ENCODE measurements at regions not wholly inside any gene's neighbourhood (a gene's known extent, or its start where the extent isn't known, plus 50 kb on each side); places are given as distances from the start of the nearest gene placed in this dataset.

DNA sequence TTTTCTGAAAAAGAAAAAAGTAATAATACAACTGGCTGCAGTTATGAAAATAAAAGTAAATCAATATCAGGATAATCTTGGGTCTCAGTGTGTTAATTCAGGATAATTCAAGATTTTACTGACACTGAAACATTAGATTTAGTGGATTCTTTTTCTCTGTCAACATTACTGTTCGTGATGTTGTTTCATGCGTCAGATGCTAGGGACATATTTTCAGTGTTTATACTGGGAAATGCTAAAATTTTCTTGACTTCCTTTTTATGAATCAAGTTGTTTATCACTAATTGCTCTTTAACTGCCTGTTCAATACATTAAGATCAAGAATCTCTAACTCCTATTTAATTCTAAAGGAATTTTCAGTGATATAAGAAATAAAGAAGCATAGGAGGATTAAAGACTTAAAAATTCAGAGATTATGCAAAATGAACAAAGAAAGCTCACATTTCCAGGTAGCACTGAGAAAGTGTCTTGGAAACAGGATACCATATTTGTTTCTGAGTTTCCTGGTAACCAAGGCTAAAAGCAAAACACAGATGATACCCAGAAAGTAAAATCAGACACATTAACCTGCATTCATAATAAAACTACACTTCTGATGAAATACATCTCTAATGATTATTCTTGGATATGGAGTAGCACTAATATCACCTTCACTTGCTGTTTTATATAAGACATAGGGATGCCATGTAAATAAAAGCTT is 174.0 kb downstream of the ARL4C start:
- no peak for DNase-seq
- Mint-ChIP-seq H3K27me3 (ENCODE audit: low read depth, poor library complexity) (no peaks in the 10 kb centered on the region), H3K27ac (no peak overlapping the region)

GRCh38 chr2:234320066-234320465 is 176.8 kb downstream of the ARL4C start:
- no peaks in the 10 kb centered on the region for H3K27me3 Mint-ChIP-seq (ENCODE audit: low read depth, poor library complexity)
- peaks cover 5% of the 10 kb centered on the region for H3K36me3 Mint-ChIP-seq (ENCODE audit: low read depth)
- TF ChIP-seq CTCF (IDR thresholded peaks at IDR 0.05), result no peak
- no peak overlapping the region for H3K27ac Mint-ChIP-seq
- DNase-seq, result no peak
- no peak overlapping the region for H3K4me3 Mint-ChIP-seq
- peaks cover 9% of the 10 kb centered on the region for H3K4me1 Mint-ChIP-seq
- peaks cover 7% of the 10 kb centered on the region for H3K9me3 Mint-ChIP-seq

More for the DNA sequence above, 174.0 kb downstream of the ARL4C start:
- TF ChIP-seq CTCF (IDR thresholded peaks at IDR 0.05), result no peak
- Mint-ChIP-seq H3K4me3 (no peak overlapping the region), H3K4me1 (peaks cover 5% of the 10 kb centered on the region), H3K9me3 (peaks cover 7% of the 10 kb centered on the region), H3K36me3 (ENCODE audit: low read depth) (peaks cover 5% of the 10 kb centered on the region)

DNA sequence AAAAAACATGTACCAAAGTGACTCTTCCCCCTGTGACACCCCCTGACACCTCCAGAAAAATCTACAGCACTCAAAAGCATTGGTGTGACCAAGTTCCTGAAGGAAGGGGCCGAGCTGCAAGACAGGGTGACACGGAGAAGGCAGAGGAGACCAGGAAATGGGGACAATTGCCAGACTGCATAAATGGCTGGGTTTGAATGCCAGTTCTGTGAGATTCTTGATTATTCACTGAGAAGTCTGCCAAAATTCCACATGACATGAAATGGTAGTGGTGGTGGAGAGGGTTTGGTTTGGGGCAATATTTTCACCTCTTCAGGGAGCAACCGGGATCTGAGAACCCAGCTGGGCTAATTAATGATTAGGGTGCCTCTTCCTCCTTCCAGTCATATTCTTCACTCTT is 178.5 kb downstream of the ARL4C start:
- Mint-ChIP-seq H3K36me3 (ENCODE audit: low read depth) (peaks cover 5% of the 10 kb centered on the region), H3K4me1 (peaks cover 9% of the 10 kb centered on the region), H3K27me3 (ENCODE audit: low read depth, poor library complexity) (no peaks in the 10 kb centered on the region), H3K4me3 (no peak overlapping the region), H3K27ac (no peak overlapping the region), H3K9me3 (peaks cover 7% of the 10 kb centered on the region)
- DNase-seq, result no peak
- TF ChIP-seq CTCF (IDR thresholded peaks at IDR 0.05), result no peak

DNA sequence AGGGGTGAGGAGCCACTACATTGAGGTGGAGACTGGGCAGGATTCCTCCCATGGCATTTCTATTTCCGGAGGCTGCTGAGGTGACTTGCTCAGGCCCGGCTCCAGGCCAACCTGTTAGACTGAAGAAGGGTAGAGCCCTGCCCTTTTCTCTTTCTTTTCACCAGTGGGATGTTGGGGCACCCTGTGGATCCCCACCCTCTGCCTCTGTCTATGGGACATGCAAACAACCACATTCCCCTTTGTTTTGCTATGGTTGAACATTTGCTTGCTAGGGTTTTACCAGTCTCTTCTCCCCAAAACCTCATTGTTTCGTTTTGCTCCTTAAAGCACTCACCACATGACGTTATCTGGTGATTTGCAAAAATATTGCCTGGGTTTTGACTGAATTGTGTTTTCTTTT is 183.3 kb downstream of the ARL4C start:
- Mint-ChIP-seq H3K4me3 (no peak overlapping the region), H3K27ac (no peak overlapping the region)
- DNase-seq, result no peak

GRCh38 chr2:234310166-234310565 is 186.7 kb downstream of the ARL4C start:
- Mint-ChIP-seq H3K4me3 (no peak overlapping the region), H3K27me3 (ENCODE audit: low read depth, poor library complexity) (peaks cover 8% of the 10 kb centered on the region), H3K36me3 (ENCODE audit: low read depth) (no peaks in the 10 kb centered on the region), H3K27ac (peak overlapping the region; percentile 55), H3K9me3 (peaks cover 3% of the 10 kb centered on the region), H3K4me1 (peaks cover 26% of the 10 kb centered on the region)
- DNase-seq, result no peak
- TF ChIP-seq CTCF (IDR thresholded peaks at IDR 0.05), result no peak

More for the DNA sequence above, 183.3 kb downstream of the ARL4C start:
- Mint-ChIP-seq H3K9me3 (peaks cover 2% of the 10 kb centered on the region), H3K36me3 (ENCODE audit: low read depth) (no peaks in the 10 kb centered on the region), H3K27me3 (ENCODE audit: low read depth, poor library complexity) (peaks cover 5% of the 10 kb centered on the region), H3K4me1 (peaks cover 13% of the 10 kb centered on the region)
- no peak for TF ChIP-seq CTCF (IDR thresholded peaks at IDR 0.05)

- TF ChIP-seq CTCF (IDR thresholded peaks at IDR 0.05), result no peak
- peak overlapping the region; percentile 40 for H3K27ac Mint-ChIP-seq
- no peak for DNase-seq
Measured at GRCh38 chr2:234309431-234309830, 187.4 kb downstream of the ARL4C start.

More at GRCh38 chr2:234309431-234309830, 187.4 kb downstream of the ARL4C start:
- no peak overlapping the region for H3K4me3 Mint-ChIP-seq
- H3K36me3 Mint-ChIP-seq (ENCODE audit: low read depth), result no peaks in the 10 kb centered on the region
- peaks cover 3% of the 10 kb centered on the region for H3K9me3 Mint-ChIP-seq
- peaks cover 33% of the 10 kb centered on the region for H3K4me1 Mint-ChIP-seq
- peaks cover 8% of the 10 kb centered on the region for H3K27me3 Mint-ChIP-seq (ENCODE audit: low read depth, poor library complexity)

All from nephron progenitor cell (in vitro differentiated cells).